Activated T-cell treated with anti-CD3 and anti-CD28 coated beads, Interleukin-2, amount 50 U/mL, for 4 hours (primary cell): ENCODE measurements at regions not wholly inside any gene's neighbourhood (a gene's known extent, or its start where the extent isn't known, plus 50 kb on each side); places are given as distances from the start of the nearest gene placed in this dataset.
"Not testable (repeated sequence)": the region's sequence is repeated elsewhere in the genome, so short reads cannot be mapped to it uniquely, and the experiment has no call there.

Experiments used
- ATAC-seq, 2 donors: fragments of 200-7000 bp; cut with Tn5 transposase; one replicate each; pipeline ENCODE4 v1.10.0; 2021
- DNase-seq: peaks from one replicate; pipeline ENCODE4 v3.0.0-alpha.2; 2020
- H3K27me3 Mint-ChIP-seq: one replicate; pipeline ENCODE4 v1.8.0; 2021; ENCODE audit warnings: low read depth, mixed read lengths
- H3K36me3 Mint-ChIP-seq: one replicate; pipeline ENCODE4 v1.8.0; 2022; ENCODE audit warnings: mixed read lengths; ENCODE audit not compliant: insufficient read depth
- H3K4me1 Mint-ChIP-seq: one replicate; pipeline ENCODE4 v1.8.0; 2021; ENCODE audit warnings: low read depth, mixed read lengths
- H3K4me3 Mint-ChIP-seq: one replicate; pipeline ENCODE4 v1.8.0; 2021; ENCODE audit warnings: mild to moderate bottlenecking, moderate library complexity, mixed read lengths
- H3K9me3 Mint-ChIP-seq: one replicate; pipeline ENCODE4 v1.8.0; 2021; ENCODE audit warnings: mixed read lengths

DNA sequence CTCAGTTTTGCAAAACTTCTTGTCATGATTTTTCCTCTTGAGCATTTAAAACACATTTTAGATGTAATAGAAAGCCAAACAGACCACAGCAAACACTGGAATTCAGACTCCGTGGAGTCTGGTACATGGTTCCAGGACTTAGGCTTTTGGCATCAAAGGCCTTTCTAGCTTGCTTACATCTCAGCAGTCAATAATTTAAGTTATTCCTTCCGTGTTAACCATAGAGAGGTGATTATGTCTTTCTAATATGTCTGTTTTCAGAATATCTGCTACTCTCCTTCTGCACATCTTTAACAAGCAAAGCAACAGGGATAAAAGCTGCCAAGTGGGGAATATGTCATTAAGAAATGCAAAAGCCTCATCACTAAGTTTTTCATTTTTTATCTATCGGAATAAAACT is 171.7 kb upstream of the CRBN start:
- Mint-ChIP-seq H3K4me3 (no peak overlapping the region), H3K9me3 (no peaks in the 10 kb centered on the region), H3K36me3 (no peaks in the 10 kb centered on the region), H3K27me3 (no peaks in the 10 kb centered on the region), H3K4me1 (no peaks in the 10 kb centered on the region)
- ATAC-seq (no peak), DNase-seq (no peak)

DNA sequence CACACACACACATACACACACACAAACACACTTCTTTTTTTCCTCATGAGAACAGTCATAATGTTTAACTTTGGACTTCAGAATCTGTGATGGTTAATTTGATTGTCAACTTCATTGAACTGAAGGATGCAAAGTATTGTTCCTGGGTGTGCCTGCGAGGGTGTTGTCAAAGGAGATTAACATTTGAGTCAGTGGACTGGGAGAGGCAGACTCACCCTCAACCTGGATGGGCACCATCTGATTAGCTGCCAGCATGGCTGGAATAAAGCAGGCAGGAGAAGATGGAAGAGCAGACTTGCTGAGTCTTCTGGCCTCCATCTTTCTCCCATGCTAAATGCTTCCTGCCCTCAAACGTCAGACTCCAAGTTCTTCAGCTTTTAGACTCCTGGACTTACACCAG is 167.6 kb upstream of the CRBN start:
- H3K36me3 Mint-ChIP-seq, H3K9me3 Mint-ChIP-seq, ATAC-seq, H3K4me3 Mint-ChIP-seq, DNase-seq, H3K27me3 Mint-ChIP-seq, H3K4me1 Mint-ChIP-seq: not testable (repeated sequence)

DNA sequence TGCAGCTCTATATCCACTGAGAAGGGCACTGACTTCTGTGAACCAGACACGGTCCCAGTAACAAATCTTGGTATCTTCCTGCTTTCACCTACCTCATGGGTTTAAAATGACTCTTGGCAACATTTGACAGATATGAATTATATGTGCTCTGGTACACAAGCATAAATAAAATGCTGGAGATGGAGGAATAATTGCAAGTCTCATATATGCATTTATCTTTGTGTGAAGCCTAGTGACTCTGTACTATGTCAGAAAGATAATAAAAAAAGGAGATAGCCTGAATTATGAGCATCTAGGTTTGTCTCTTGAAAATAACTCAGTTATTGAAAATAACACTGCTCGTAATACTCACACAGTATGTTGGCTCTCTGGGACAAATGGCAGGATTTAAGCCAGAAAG is 167.1 kb upstream of the CRBN start:
- Mint-ChIP-seq H3K9me3 (no peaks in the 10 kb centered on the region), H3K4me1 (no peaks in the 10 kb centered on the region)

DNA sequence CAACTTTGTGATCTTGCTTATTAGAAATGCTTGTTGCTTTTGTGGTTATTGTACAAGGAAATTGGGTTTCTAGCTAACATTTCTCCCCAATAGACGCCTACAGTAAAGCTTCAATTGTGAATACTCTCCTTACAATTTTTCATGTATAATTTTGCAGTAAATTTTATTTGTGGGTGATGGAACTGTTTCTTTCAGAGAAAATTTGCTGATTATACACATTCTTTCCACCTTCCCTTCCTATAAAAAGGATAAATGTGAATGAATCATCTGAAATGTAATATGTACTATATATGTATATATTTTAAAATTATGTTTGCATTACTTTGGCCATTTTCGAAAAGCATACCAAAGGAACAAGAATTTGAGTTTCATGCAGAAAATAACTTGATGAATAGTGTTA is 162.7 kb upstream of the CRBN start:
- Mint-ChIP-seq H3K27me3 (no peaks in the 10 kb centered on the region), H3K36me3 (no peaks in the 10 kb centered on the region), H3K9me3 (no peaks in the 10 kb centered on the region), H3K4me1 (no peaks in the 10 kb centered on the region), H3K4me3 (no peak overlapping the region)
- ATAC-seq (no peak), DNase-seq (no peak)

More for the DNA sequence above, 167.1 kb upstream of the CRBN start:
- ATAC-seq (no peak), DNase-seq (no peak)
- Mint-ChIP-seq H3K4me3 (no peak overlapping the region), H3K27me3 (no peaks in the 10 kb centered on the region), H3K36me3 (no peaks in the 10 kb centered on the region)

DNA sequence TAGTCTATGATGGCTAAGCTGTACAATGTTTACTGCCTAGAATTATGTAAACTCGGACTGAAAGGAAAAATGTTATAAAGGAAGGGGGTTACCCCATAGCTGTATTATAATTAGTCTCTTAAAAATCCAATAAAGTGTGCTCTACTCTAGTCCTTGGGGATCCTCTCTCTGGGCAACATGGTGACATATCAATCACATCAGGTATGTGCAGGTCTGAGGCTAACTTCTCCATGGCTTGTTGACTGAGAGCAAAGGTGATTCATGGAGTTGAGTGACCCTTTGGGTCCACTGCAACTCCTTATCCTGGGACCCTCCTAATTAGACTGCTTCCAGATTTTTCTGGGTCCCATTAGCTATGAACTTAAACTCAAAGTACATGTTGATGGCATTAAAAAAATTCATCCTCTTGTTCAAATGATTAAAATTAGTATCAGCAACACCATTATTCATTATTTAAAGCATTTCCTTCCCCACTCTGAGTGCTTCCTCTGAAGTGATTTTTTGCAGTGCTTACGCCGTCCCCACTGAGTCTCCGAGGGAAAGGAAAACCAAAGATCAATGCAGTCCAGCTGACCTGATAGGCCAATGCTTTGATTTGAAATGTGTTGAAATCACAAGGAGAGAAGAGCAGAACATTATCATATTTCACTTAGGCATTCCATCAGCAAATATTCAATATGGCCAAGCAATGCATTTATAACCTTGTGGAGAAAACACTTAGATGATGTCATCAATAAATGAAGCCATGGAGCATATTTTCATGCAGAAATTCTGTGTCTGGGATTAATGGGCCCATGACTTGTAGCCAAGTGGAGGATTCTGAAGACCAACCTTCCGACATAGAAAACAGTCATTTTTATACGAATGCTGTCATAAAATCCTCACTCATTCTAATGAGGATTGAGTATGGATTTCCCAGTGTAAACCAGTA is 161.7 kb upstream of the CRBN start:
- Mint-ChIP-seq H3K9me3 (no peaks in the 10 kb centered on the region), H3K27me3 (no peaks in the 10 kb centered on the region), H3K4me1 (no peaks in the 10 kb centered on the region), H3K4me3 (no peak overlapping the region), H3K36me3 (no peaks in the 10 kb centered on the region)
- DNase-seq = no peak
- no peak for ATAC-seq

DNA sequence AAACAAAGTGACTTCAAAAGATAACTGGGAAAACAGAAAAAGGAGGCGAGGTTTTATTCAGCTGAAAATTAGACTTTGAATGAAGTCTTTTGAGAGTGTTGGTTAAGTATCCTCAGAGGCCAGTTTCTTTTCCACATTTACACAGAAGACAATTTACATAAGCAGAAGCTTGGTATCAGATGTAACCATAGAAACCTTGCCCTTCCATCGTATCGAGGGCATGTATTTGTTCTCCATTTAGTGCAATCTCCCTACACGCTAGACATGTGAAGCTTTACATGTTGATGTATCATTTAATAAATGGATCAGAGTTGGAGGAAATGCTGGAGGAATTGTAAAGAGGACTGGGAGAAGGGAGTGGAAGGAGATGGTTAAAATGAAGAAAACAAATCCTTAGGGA is 161.0 kb upstream of the CRBN start:
- Mint-ChIP-seq H3K36me3 (no peaks in the 10 kb centered on the region), H3K9me3 (no peaks in the 10 kb centered on the region), H3K4me3 (no peak overlapping the region), H3K4me1 (no peaks in the 10 kb centered on the region), H3K27me3 (no peaks in the 10 kb centered on the region)
- ATAC-seq (no peak), DNase-seq (no peak)

DNA sequence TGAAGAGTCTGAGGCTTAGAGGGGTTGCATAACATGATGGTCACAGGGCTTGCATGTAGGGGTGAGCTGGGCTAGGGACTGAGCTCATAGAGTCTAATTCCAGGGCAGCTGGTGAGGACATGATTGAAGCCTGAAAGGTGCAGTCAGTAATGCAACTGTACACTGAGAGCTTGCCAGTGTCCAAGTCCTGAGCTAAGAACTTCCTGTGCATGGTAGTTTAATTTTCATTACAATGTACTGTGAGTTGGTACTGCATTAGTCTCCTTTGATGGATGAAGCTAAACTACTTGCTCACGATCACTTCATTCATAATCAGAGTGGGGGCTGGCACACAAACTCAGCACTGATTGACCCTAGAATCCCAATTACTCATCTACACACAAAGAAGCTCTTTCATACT is 156.4 kb upstream of the CRBN start:
- Mint-ChIP-seq H3K36me3 (no peaks in the 10 kb centered on the region), H3K27me3 (no peaks in the 10 kb centered on the region), H3K4me1 (no peaks in the 10 kb centered on the region), H3K9me3 (no peaks in the 10 kb centered on the region), H3K4me3 (no peak overlapping the region)
- ATAC-seq (no peak), DNase-seq (no peak)

DNA sequence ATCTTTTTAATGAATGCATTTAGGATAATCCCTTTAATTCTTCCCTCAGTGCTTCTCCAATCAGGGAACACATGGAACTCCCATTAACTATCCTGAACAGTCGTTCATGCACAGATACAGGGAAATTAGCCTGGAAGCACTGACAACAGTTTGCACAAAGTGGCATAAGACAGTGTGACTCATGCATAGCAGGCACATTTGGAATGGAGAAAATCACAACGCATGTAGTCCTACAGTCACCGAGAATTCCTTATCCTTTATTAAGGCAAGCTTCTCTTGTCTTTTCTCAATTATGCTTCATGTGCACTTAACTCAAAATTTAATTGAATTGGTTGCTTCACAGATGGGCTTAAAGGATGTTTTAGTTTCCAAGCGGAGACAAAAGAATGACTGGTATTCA is 155.0 kb upstream of the CRBN start:
- DNase-seq = no peak
- H3K27me3 Mint-ChIP-seq = no peaks in the 10 kb centered on the region
- no peak overlapping the region for H3K4me3 Mint-ChIP-seq
- H3K36me3 Mint-ChIP-seq = no peaks in the 10 kb centered on the region
- ATAC-seq = no peak
- no peaks in the 10 kb centered on the region for H3K9me3 Mint-ChIP-seq
- no peaks in the 10 kb centered on the region for H3K4me1 Mint-ChIP-seq

DNA sequence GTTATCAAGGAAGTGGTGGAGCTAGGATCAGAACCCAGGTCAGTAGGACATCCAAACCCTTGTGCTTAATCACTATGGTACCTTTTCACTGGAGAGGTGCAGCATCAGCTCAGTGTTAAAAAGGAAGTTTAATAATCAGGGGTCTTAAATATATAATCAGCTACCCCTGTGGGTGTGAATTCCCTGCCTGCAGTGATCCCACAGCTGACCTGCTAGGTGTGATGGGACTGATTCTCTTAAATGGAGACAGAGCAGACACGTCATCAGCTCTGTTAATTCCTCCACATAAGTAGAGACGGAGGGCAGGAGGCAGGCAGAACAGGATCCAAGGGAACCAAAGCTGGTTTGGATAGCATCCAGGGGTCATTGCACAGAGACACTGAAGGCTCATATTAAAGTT is 154.1 kb upstream of the CRBN start:
- no peak for ATAC-seq

DNA sequence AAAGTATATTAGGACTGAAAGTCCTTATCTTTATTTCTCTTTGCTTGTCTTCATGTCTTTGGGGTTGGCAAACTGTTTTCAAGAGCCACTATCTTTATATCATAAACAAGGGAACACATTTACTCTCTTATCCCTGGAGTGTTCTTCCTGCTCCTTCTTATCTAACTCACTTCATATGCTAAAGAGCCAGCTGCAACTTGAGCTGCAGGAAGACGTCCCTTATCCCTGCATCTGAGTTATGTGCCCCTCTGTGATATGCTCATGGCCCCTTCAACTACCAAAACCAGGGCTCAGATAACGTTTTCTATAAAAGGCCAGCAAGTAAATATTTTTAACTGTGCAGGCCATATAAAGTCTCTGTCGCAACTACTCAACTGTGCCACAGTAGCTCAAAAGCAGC is 137.0 kb upstream of the CRBN start:
- Mint-ChIP-seq H3K27me3 (no peaks in the 10 kb centered on the region), H3K9me3 (no peaks in the 10 kb centered on the region), H3K4me3 (no peak overlapping the region), H3K36me3 (no peaks in the 10 kb centered on the region), H3K4me1 (no peaks in the 10 kb centered on the region)
- ATAC-seq = no peak
- DNase-seq = no peak

More for the DNA sequence above, 154.1 kb upstream of the CRBN start:
- H3K4me3 Mint-ChIP-seq = no peak overlapping the region
- peaks cover 1% of the 10 kb centered on the region for H3K27me3 Mint-ChIP-seq
- H3K9me3 Mint-ChIP-seq = no peaks in the 10 kb centered on the region
- DNase-seq = no peak
- no peaks in the 10 kb centered on the region for H3K4me1 Mint-ChIP-seq
- no peaks in the 10 kb centered on the region for H3K36me3 Mint-ChIP-seq

DNA sequence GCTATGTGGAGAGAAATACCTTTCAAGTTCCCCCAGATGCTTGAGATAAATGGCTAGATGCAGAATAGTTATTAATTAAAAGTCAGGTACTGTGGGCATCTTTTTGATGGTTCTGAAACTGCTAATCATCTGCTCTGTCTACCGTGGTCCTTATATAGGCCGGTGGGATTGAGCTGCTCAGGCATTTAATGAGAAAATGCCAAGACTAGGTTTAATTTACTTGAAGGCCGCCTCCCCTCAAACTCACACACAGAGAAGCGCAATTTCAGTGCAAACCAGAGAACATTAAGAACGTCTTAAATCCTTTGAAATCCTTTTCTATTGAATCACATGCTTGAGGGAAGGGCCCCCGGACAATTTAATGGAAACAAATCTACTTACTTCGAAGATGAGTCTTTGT is 136.4 kb upstream of the CRBN start:
- ATAC-seq (no peak), DNase-seq (no peak)
- H3K9me3 Mint-ChIP-seq = no peaks in the 10 kb centered on the region
- no peaks in the 10 kb centered on the region for H3K36me3 Mint-ChIP-seq
- H3K4me3 Mint-ChIP-seq = no peak overlapping the region
- H3K27me3 Mint-ChIP-seq = no peaks in the 10 kb centered on the region
- H3K4me1 Mint-ChIP-seq = no peaks in the 10 kb centered on the region

DNA sequence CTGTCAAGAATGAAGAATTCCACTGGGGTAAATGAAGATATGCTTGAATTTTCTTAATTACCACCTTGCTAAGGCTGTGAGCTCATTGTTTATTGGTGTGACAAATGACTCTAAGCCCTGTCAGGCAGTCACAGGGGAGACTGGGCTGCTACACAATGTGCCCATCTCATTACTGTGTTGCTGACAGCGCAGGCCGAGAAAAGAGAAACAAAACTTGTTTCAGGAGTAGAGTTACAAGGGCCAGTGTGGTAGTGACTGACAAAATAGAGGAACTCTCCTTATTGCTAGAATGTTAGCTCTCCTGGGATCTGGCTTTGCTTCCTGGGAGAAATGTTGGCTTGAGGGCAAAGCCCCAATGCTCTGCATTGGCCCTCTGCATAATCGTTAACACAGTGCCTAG is 130.4 kb upstream of the CRBN start:
- H3K27me3 Mint-ChIP-seq = no peaks in the 10 kb centered on the region
- no peaks in the 10 kb centered on the region for H3K9me3 Mint-ChIP-seq
- no peak overlapping the region for H3K4me3 Mint-ChIP-seq
- H3K4me1 Mint-ChIP-seq = no peaks in the 10 kb centered on the region
- ATAC-seq (no peak), DNase-seq (no peak)
- H3K36me3 Mint-ChIP-seq = no peaks in the 10 kb centered on the region

DNA sequence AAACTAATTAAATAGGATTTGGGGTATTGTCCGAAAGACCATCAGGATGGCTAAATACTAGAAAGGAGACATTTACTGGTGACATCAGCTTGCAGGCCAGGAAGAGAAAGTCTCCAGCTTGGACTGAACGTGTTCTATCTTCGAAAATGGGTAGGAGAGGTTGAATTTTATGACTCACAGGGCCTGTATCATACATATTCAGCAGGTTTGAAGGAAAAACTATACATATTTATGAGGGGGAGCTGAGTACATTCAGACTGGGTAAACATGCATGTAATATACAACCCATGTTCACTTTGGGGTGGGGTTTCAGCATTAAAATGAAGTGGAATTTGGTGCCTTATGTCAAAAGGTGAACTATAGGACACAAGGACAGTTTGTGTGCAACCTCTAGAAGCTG is 129.3 kb upstream of the CRBN start:
- Mint-ChIP-seq H3K36me3 (no peaks in the 10 kb centered on the region), H3K4me3 (no peak overlapping the region), H3K27me3 (peaks cover 4% of the 10 kb centered on the region), H3K4me1 (no peaks in the 10 kb centered on the region), H3K9me3 (no peaks in the 10 kb centered on the region)
- no peak for DNase-seq
- ATAC-seq = no peak

DNA sequence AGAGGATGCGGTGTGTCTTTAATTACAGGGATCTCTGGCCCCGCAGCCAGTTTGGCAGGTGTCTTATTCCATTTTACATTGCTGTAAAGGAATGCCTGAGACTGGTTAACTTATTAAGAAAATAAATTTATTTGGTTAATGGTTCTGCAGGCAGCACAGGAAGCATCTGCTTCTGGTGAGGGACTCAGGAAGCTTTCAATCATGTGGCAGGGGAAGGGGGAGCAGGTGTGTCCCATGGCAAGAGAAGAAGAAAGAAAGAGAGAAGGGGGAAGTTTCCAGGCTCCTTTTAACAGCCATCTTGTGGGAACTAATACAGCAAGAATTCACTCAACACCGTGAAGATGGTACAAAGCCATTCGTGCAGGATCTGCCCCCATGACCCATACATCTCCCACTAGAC is 128.0 kb upstream of the CRBN start:
- Mint-ChIP-seq H3K4me3 (no peak overlapping the region), H3K36me3 (no peaks in the 10 kb centered on the region), H3K27me3 (peaks cover 4% of the 10 kb centered on the region), H3K4me1 (no peaks in the 10 kb centered on the region), H3K9me3 (no peaks in the 10 kb centered on the region)
- DNase-seq = no peak
- no peak for ATAC-seq

DNA sequence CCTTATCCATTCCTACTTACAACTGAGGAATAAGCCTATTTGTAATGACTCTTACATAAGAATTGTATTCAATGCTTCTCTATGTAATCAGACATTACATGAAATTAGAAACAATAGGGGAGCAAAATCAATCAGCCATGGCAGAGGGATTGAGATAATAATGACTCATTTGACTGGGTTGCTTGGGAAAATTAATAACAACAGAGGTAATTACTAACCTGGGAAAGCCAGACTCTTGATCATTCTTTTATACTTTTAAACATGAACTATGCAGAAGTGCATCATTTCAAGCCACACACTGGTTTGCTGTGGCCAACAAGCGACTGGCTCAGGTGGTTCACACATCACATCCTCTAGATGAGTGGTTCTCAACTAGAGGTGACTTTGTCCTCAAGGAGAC is 126.3 kb upstream of the CRBN start:
- H3K4me1 Mint-ChIP-seq = no peaks in the 10 kb centered on the region
- DNase-seq (no peak), ATAC-seq (no peak)
- H3K9me3 Mint-ChIP-seq = no peaks in the 10 kb centered on the region
- H3K36me3 Mint-ChIP-seq = no peaks in the 10 kb centered on the region
- H3K4me3 Mint-ChIP-seq = no peak overlapping the region
- H3K27me3 Mint-ChIP-seq = peaks cover 4% of the 10 kb centered on the region
